Activated naive CD4-positive, alpha-beta T cell treated with anti-CD3 and anti-CD28 coated beads, Interleukin-2, amount 10 ng/mL, durations not matched to agents 7 days and 5 days (primary cell): ENCODE measurements at regions not wholly inside any gene's neighbourhood (a gene's known extent, or its start where the extent isn't known, plus 50 kb on each side); places are given as distances from the start of the nearest gene placed in this dataset.
"Not testable (repeated sequence)": the region's sequence is repeated elsewhere in the genome, so short reads cannot be mapped to it uniquely, and the experiment has no call there.

ENCODE experiments used
- CTCF ChIA-PET: fragments of 350-600 bp; sonication (Branson Sonifier 250); formaldehyde crosslinking; loops from one replicate; lab custom pipeline; 2021; ENCODE audit warnings: antibody characterized with exemption; lab: Charles Lee
- DNase-seq: peaks from one replicate; pipeline ENCODE4 v3.0.0-alpha.2; 2020
- H3K27ac Mint-ChIP-seq: one replicate; pipeline ENCODE4 v1.8.0; 2021; ENCODE audit warnings: mild to moderate bottlenecking, moderate library complexity, mixed read lengths
- H3K27me3 Mint-ChIP-seq: one replicate; pipeline ENCODE4 v1.8.0; 2021; ENCODE audit warnings: mild to moderate bottlenecking, mixed read lengths
- H3K36me3 Mint-ChIP-seq: one replicate; pipeline ENCODE4 v1.8.0; 2021; ENCODE audit warnings: mixed read lengths
- H3K4me1 Mint-ChIP-seq: one replicate; pipeline ENCODE4 v1.8.0; 2021; ENCODE audit warnings: mixed read lengths
- H3K4me3 Mint-ChIP-seq: one replicate; pipeline ENCODE4 v1.8.0; 2021; ENCODE audit warnings: mild to moderate bottlenecking, moderate library complexity, mixed read lengths
- H3K9me3 Mint-ChIP-seq: one replicate; pipeline ENCODE4 v1.8.0; 2021; ENCODE audit warnings: mixed read lengths

- CTCF ChIA-PET, result no interaction called here
- peaks cover 33% of the 10 kb centered on the region for H3K27me3 Mint-ChIP-seq
- H3K36me3 Mint-ChIP-seq, result peaks cover 4% of the 10 kb centered on the region
- H3K4me1 Mint-ChIP-seq, result no peaks in the 10 kb centered on the region
- no peak for DNase-seq
- H3K4me3 Mint-ChIP-seq, result no peak overlapping the region
- H3K27ac Mint-ChIP-seq, result no peak overlapping the region
- peaks cover 8% of the 10 kb centered on the region for H3K9me3 Mint-ChIP-seq
These were observed 176.8 kb downstream of the RTP5 start for GRCh38 chr2:242046206-242046826.

GRCh38 chr2:242047963-242048362 is 178.4 kb downstream of the RTP5 start:
- Mint-ChIP-seq H3K27me3 (peaks cover 26% of the 10 kb centered on the region), H3K4me1 (no peaks in the 10 kb centered on the region), H3K27ac (no peak overlapping the region), H3K4me3 (no peak overlapping the region), H3K36me3 (peaks cover 4% of the 10 kb centered on the region), H3K9me3 (peaks cover 8% of the 10 kb centered on the region)
- no peak for DNase-seq
- CTCF ChIA-PET, result no interaction called here

- Mint-ChIP-seq H3K36me3 (peaks cover 4% of the 10 kb centered on the region), H3K9me3 (peaks cover 8% of the 10 kb centered on the region), H3K27me3 (peaks cover 23% of the 10 kb centered on the region), H3K4me1 (no peaks in the 10 kb centered on the region), H3K27ac (no peak overlapping the region), H3K4me3 (no peak overlapping the region)
- DNase-seq, result no peak
- CTCF ChIA-PET, result no interaction called here
These were observed 178.9 kb downstream of the RTP5 start for GRCh38 chr2:242048479-242048878.

GRCh38 chr2:242049492-242049891 is 180.0 kb downstream of the RTP5 start:
- H3K27me3 Mint-ChIP-seq, result peaks cover 20% of the 10 kb centered on the region

GRCh38 chr2:242051463-242051862 is 181.9 kb downstream of the RTP5 start:
- peaks cover 2% of the 10 kb centered on the region for H3K9me3 Mint-ChIP-seq

More at GRCh38 chr2:242049492-242049891, 180.0 kb downstream of the RTP5 start:
- CTCF ChIA-PET, H3K36me3 Mint-ChIP-seq, H3K4me3 Mint-ChIP-seq, H3K4me1 Mint-ChIP-seq, H3K27ac Mint-ChIP-seq, DNase-seq, H3K9me3 Mint-ChIP-seq: not testable (repeated sequence)

GRCh38 chr2:242052421-242052820 is 182.9 kb downstream of the RTP5 start:
- no peaks in the 10 kb centered on the region for H3K4me1 Mint-ChIP-seq
- H3K9me3 Mint-ChIP-seq, result peaks cover 2% of the 10 kb centered on the region
- no peak overlapping the region for H3K27ac Mint-ChIP-seq
- no peak overlapping the region for H3K4me3 Mint-ChIP-seq
- no peak for DNase-seq
- H3K36me3 Mint-ChIP-seq, result peaks cover 2% of the 10 kb centered on the region
- peaks cover 24% of the 10 kb centered on the region for H3K27me3 Mint-ChIP-seq
- CTCF ChIA-PET, result no interaction called here

More at GRCh38 chr2:242051463-242051862, 181.9 kb downstream of the RTP5 start:
- no peak overlapping the region for H3K27ac Mint-ChIP-seq
- peaks cover 19% of the 10 kb centered on the region for H3K27me3 Mint-ChIP-seq
- no peak overlapping the region for H3K4me3 Mint-ChIP-seq
- H3K4me1 Mint-ChIP-seq, result no peaks in the 10 kb centered on the region
- DNase-seq, result no peak
- peaks cover 2% of the 10 kb centered on the region for H3K36me3 Mint-ChIP-seq
- CTCF ChIA-PET, result no interaction called here

- DNase-seq, result no peak
- peaks cover 31% of the 10 kb centered on the region for H3K27me3 Mint-ChIP-seq
- no peaks in the 10 kb centered on the region for H3K4me1 Mint-ChIP-seq
- H3K9me3 Mint-ChIP-seq, result no peaks in the 10 kb centered on the region
- H3K27ac Mint-ChIP-seq, result no peak overlapping the region
- no peak overlapping the region for H3K4me3 Mint-ChIP-seq
- CTCF ChIA-PET, result no interaction called here
- H3K36me3 Mint-ChIP-seq, result no peaks in the 10 kb centered on the region
These were observed 184.4 kb downstream of the RTP5 start for GRCh38 chr2:242053921-242054320.

- no peaks in the 10 kb centered on the region for H3K4me1 Mint-ChIP-seq
- CTCF ChIA-PET, result no interaction called here
- no peak overlapping the region for H3K4me3 Mint-ChIP-seq
- H3K36me3 Mint-ChIP-seq, result no peaks in the 10 kb centered on the region
- H3K9me3 Mint-ChIP-seq, result no peaks in the 10 kb centered on the region
- H3K27ac Mint-ChIP-seq, result no peak overlapping the region
- H3K27me3 Mint-ChIP-seq, result peaks cover 31% of the 10 kb centered on the region
- DNase-seq, result no peak
These were observed 184.9 kb downstream of the RTP5 start for GRCh38 chr2:242054406-242054805.

GRCh38 chr2:242054881-242055801 is 185.6 kb downstream of the RTP5 start:
- no peak for DNase-seq
- Mint-ChIP-seq H3K27me3 (peaks cover 31% of the 10 kb centered on the region), H3K4me1 (no peaks in the 10 kb centered on the region), H3K9me3 (no peaks in the 10 kb centered on the region), H3K27ac (no peak overlapping the region), H3K4me3 (no peak overlapping the region), H3K36me3 (no peaks in the 10 kb centered on the region)
- CTCF ChIA-PET, result no interaction called here

- CTCF ChIA-PET, result no interaction called here
- peaks cover 38% of the 10 kb centered on the region for H3K27me3 Mint-ChIP-seq
- no peaks in the 10 kb centered on the region for H3K4me1 Mint-ChIP-seq
- no peak overlapping the region for H3K4me3 Mint-ChIP-seq
- H3K9me3 Mint-ChIP-seq, result no peaks in the 10 kb centered on the region
- H3K36me3 Mint-ChIP-seq, result no peaks in the 10 kb centered on the region
- DNase-seq, result no peak
- H3K27ac Mint-ChIP-seq, result no peak overlapping the region
These were observed 186.5 kb downstream of the RTP5 start for GRCh38 chr2:242056026-242056425.

GRCh38 chr2:242056785-242057184 is 187.3 kb downstream of the RTP5 start:
- CTCF ChIA-PET, result no interaction called here
- no peak overlapping the region for H3K27ac Mint-ChIP-seq
- no peaks in the 10 kb centered on the region for H3K9me3 Mint-ChIP-seq
- DNase-seq, result no peak
- H3K4me3 Mint-ChIP-seq, result no peak overlapping the region
- H3K4me1 Mint-ChIP-seq, result no peaks in the 10 kb centered on the region
- H3K36me3 Mint-ChIP-seq, result no peaks in the 10 kb centered on the region
- H3K27me3 Mint-ChIP-seq, result peaks cover 38% of the 10 kb centered on the region

GRCh38 chr2:242057379-242058040 is 188.0 kb downstream of the RTP5 start:
- no peaks in the 10 kb centered on the region for H3K4me1 Mint-ChIP-seq
- CTCF ChIA-PET, result no interaction called here
- peaks cover 34% of the 10 kb centered on the region for H3K27me3 Mint-ChIP-seq
- H3K4me3 Mint-ChIP-seq, result no peak overlapping the region
- no peaks in the 10 kb centered on the region for H3K9me3 Mint-ChIP-seq
- no peaks in the 10 kb centered on the region for H3K36me3 Mint-ChIP-seq
- no peak overlapping the region for H3K27ac Mint-ChIP-seq
- DNase-seq, result no peak

GRCh38 chr2:242058116-242058680 is 188.7 kb downstream of the RTP5 start:
- H3K9me3 Mint-ChIP-seq, result no peaks in the 10 kb centered on the region
- no peak overlapping the region for H3K27ac Mint-ChIP-seq
- no peaks in the 10 kb centered on the region for H3K4me1 Mint-ChIP-seq
- no peak overlapping the region for H3K4me3 Mint-ChIP-seq
- CTCF ChIA-PET, result no interaction called here
- H3K36me3 Mint-ChIP-seq, result no peaks in the 10 kb centered on the region
- H3K27me3 Mint-ChIP-seq, result peaks cover 33% of the 10 kb centered on the region
- DNase-seq, result no peak

GRCh38 chr2:242059566-242059965 is 190.0 kb downstream of the RTP5 start:
- H3K4me1 Mint-ChIP-seq, result no peaks in the 10 kb centered on the region
- peaks cover 29% of the 10 kb centered on the region for H3K27me3 Mint-ChIP-seq
- CTCF ChIA-PET, result no interaction called here
- no peaks in the 10 kb centered on the region for H3K36me3 Mint-ChIP-seq
- no peaks in the 10 kb centered on the region for H3K9me3 Mint-ChIP-seq
- no peak overlapping the region for H3K27ac Mint-ChIP-seq
- DNase-seq, result no peak
- no peak overlapping the region for H3K4me3 Mint-ChIP-seq
